IMR-90 (cell line): ENCODE measurements at regions not wholly inside any gene's neighbourhood (a gene's known extent, or its start where the extent isn't known, plus 50 kb on each side); places are given as distances from the start of the nearest gene placed in this dataset.

Source experiments
- ATAC-seq: fragments of 200-7000 bp; cut with Tn5 transposase; 2 replicates; pipeline ENCODE4 v1.9.1; 2020; ENCODE audit warnings: low read depth, mild to moderate bottlenecking, moderate library complexity
- BruUV-seq: library from RNA; stranded (reverse); fragments of 400-500 nt; replicated peaks from 2 replicates; lab custom pipeline; 2021; lab: Mats Ljungman, UMichigan
- CTCF ChIA-PET: fragments of 300-600 bp; formaldehyde crosslinking; extraction: SDS; loops from one replicate; lab custom pipeline; 2021; ENCODE audit warnings: antibody characterized with exemption; lab: Yijun Ruan, JAX
- POLR2A ChIA-PET: fragments of 300-600 bp; sonication (Branson Sonifier 250); formaldehyde crosslinking; loops from one replicate; lab custom pipeline; 2022; ENCODE audit warnings: antibody characterized with exemption; ENCODE audit not compliant: unreplicated experiment; lab: Charles Lee
- DNase-seq: peaks from one replicate; pipeline ENCODE4 v3.0.0; 2013
- H2AFZ ChIP-seq: replicated peaks from 2 replicates; pipeline ENCODE3; 2013; ENCODE audit warnings: low read length, mild to moderate bottlenecking; ENCODE audit not compliant: poor library complexity
- H2AK5ac ChIP-seq: 2 replicates; pipeline ENCODE4 v1.6.1; 2013; ENCODE audit warnings: low read depth, low read length, inconsistent platforms
- H2AK9ac ChIP-seq: replicated peaks from 2 replicates; pipeline ENCODE3; 2013; ENCODE audit warnings: mild to moderate bottlenecking, low read depth, low read length, moderate library complexity; ENCODE audit not compliant: poor library complexity
- H2BK120ac ChIP-seq: 2 replicates; pipeline ENCODE4 v1.6.1; 2013; ENCODE audit warnings: low read depth, low read length, inconsistent platforms
- H2BK15ac ChIP-seq: 3 replicates; pipeline ENCODE4 v1.6.1; 2013; ENCODE audit warnings: low read depth, low read length, inconsistent platforms
- H2BK20ac ChIP-seq: 2 replicates; pipeline ENCODE4 v1.6.1; 2013; ENCODE audit warnings: low read depth, mild to moderate bottlenecking, inconsistent platforms, low read length, moderate library complexity
- H2BK5ac ChIP-seq: 2 replicates; pipeline ENCODE4 v1.6.1; 2013; ENCODE audit warnings: mild to moderate bottlenecking, low read depth, low read length, inconsistent platforms; ENCODE audit not compliant: poor library complexity, severe bottlenecking
- H3K14ac ChIP-seq: replicated peaks from 2 replicates; pipeline ENCODE4 v1.6.1; 2013; ENCODE audit warnings: low read depth, low read length, inconsistent platforms
- H3K18ac ChIP-seq: 2 replicates; pipeline ENCODE4 v1.6.1; 2013; ENCODE audit warnings: low read depth, low read length, control low read depth
- H3K23ac ChIP-seq: 2 replicates; pipeline ENCODE4 v1.6.1; 2013; ENCODE audit warnings: low read depth, low read length, inconsistent platforms
- H3K27ac ChIP-seq: 2 replicates; pipeline ENCODE4 v1.5.1; 2013; ENCODE audit warnings: mild to moderate bottlenecking, control low read depth, low read length; ENCODE audit not compliant: insufficient read depth
- H3K27me3 ChIP-seq: 2 replicates; pipeline ENCODE4 v1.6.1; 2013; ENCODE audit warnings: low read length; ENCODE audit not compliant: control insufficient read depth, insufficient read depth
- H3K36me3 ChIP-seq: 2 replicates; pipeline ENCODE4 v1.6.1; 2013; ENCODE audit warnings: low read length, mixed read lengths; ENCODE audit not compliant: control insufficient read depth, insufficient read depth
- H3K4ac ChIP-seq: 2 replicates; pipeline ENCODE4 v1.6.1; 2013; ENCODE audit warnings: low read depth, low read length, inconsistent platforms
- H3K4me1 ChIP-seq: 2 replicates; pipeline ENCODE4 v1.6.1; 2013; ENCODE audit warnings: low read length, mixed read lengths; ENCODE audit not compliant: control insufficient read depth, insufficient read depth
- H3K4me2 ChIP-seq: 2 replicates; pipeline ENCODE4 v1.6.1; 2013; ENCODE audit warnings: low read depth, mild to moderate bottlenecking, control low read depth, low read length, moderate library complexity
- H3K4me3 ChIP-seq: 2 replicates; pipeline ENCODE4 v1.5.1; 2013; ENCODE audit warnings: low read depth, mild to moderate bottlenecking, control low read depth, low read length, moderate library complexity; ENCODE audit not compliant: insufficient read depth
- H3K56ac ChIP-seq: 2 replicates; pipeline ENCODE4 v1.6.1; 2013; ENCODE audit warnings: low read length, inconsistent platforms; ENCODE audit not compliant: insufficient read depth; ENCODE audit errors: extremely low read depth
- H3K79me1 ChIP-seq, 2 experiments: 2 replicates each; pipeline ENCODE4 v1.6.1; 2013; ENCODE audit warnings: low read length in 2 of 2, inconsistent platforms in 1 of 2, low read depth in 1 of 2
- H3K9ac ChIP-seq: 2 replicates; pipeline ENCODE4 v1.6.1; 2013; ENCODE audit warnings: low read depth, low read length, control low read depth
- H3K9me1 ChIP-seq: 2 replicates; pipeline ENCODE4 v1.6.1; 2013; ENCODE audit warnings: low read length, inconsistent platforms; ENCODE audit not compliant: insufficient read depth
- H3K9me3 ChIP-seq: 2 replicates; pipeline ENCODE4 v1.6.1; 2013; ENCODE audit warnings: low read length; ENCODE audit not compliant: control insufficient read depth, insufficient read depth
- H4K20me1 ChIP-seq: 2 replicates; pipeline ENCODE4 v1.6.1; 2013; ENCODE audit warnings: low read length, inconsistent platforms; ENCODE audit not compliant: insufficient read depth
- H4K5ac ChIP-seq: 2 replicates; pipeline ENCODE4 v1.6.1; 2013; ENCODE audit warnings: mild to moderate bottlenecking, low read depth, low read length, control low read depth
- H4K8ac ChIP-seq, 2 experiments: 2 replicates each; pipeline ENCODE4 v1.6.1; 2013; ENCODE audit warnings: low read depth in 2 of 2, low read length in 2 of 2, control low read depth in 1 of 2, inconsistent platforms in 1 of 2
- H4K91ac ChIP-seq: 2 replicates; pipeline ENCODE4 v1.6.1; 2013; ENCODE audit warnings: low read depth, low read length, inconsistent platforms; ENCODE audit not compliant: insufficient read depth
- CEBPB ChIP-seq: IDR thresholded peaks from 2 replicates; pipeline ENCODE4 v1.6.1; 2012; ENCODE audit warnings: low read depth, low read length, improper control_type of control experiment
- CHD1 ChIP-seq: IDR thresholded peaks from 2 replicates; pipeline ENCODE4 v1.6.1; 2012; ENCODE audit warnings: low read depth, low read length, improper control_type of control experiment
- CTCF ChIP-seq: conservative IDR thresholded peaks from 2 replicates; pipeline ENCODE4 v1.5.1; 2012; ENCODE audit warnings: mild to moderate bottlenecking, low read depth, low read length, improper control_type of control experiment
- MAFK ChIP-seq: IDR thresholded peaks from 2 replicates; pipeline ENCODE4 v1.6.1; 2012; ENCODE audit warnings: low read depth, low read length, improper control_type of control experiment
- MXI1 ChIP-seq: IDR thresholded peaks from 2 replicates; pipeline ENCODE4 v1.6.1; 2012; ENCODE audit warnings: low read depth, mild to moderate bottlenecking, low read length, moderate library complexity, borderline replicate concordance
- POLR2A ChIP-seq: IDR thresholded peaks from 2 replicates; pipeline ENCODE4 v1.6.1; 2012; ENCODE audit warnings: mild to moderate bottlenecking, low read depth, low read length
- RAD21 ChIP-seq: IDR thresholded peaks from 2 replicates; pipeline ENCODE4 v1.6.1; 2012; ENCODE audit warnings: low read length, improper control_type of control experiment
- WGBS, 2 experiments: methylation state at CpG; one replicate each; pipeline versions ENCODE4 v1.1.5 to v1.1.7; 2013; ENCODE audit warnings: missing lambda C conversion rate in 2 of 2; ENCODE audit not compliant: insufficient read length in 1 of 2; ENCODE audit errors: extremely low coverage in 2 of 2; 5-methylcytosine and 5-hydroxymethylcytosine counted together
- dilution Hi-C: fragments of 300-500 bp; cut with HindIII; formaldehyde crosslinking; loops from one replicate; pipeline ENCODE4 v1.14.3; 2018; ENCODE audit warnings: low sequenced_read_pairs; ENCODE audit not compliant: unreplicated experiment
- in situ Hi-C: fragments of 300-500 bp; cut with MboI; formaldehyde crosslinking; loops from 3 replicates; pipeline ENCODE4 v1.14.3; 2019; ENCODE audit warnings: low sequenced_read_pairs, inconsistent platforms, mixed read lengths
- intact Hi-C: fragments of 100-400 bp; cut with micrococcal nuclease; formaldehyde crosslinking; loops from 2 replicates; pipeline ENCODE4 v1.10.0; 2022

- Histone ChIP-seq H3K4me1 (no peaks in the 10 kb centered on the region), H3K56ac (no peak overlapping the region), H4K91ac (no peak overlapping the region), H3K27me3 (no peaks in the 10 kb centered on the region), H3K18ac (no peak overlapping the region), H2AFZ (no peak overlapping the region), H3K4ac (no peak overlapping the region), H3K23ac (no peak overlapping the region), H2BK15ac (no peak overlapping the region), H2AK5ac (no peak overlapping the region), H3K4me3 (no peak overlapping the region), H3K14ac (no peak overlapping the region), H4K20me1 (no peaks in the 10 kb centered on the region), H3K79me1 (no peaks in the 10 kb centered on the region), H3K9ac (no peak overlapping the region), H3K9me1 (no peaks in the 10 kb centered on the region), H2BK20ac (no peak overlapping the region), H3K36me3 (no peaks in the 10 kb centered on the region), H3K9me3 (no peaks in the 10 kb centered on the region; the same call in 1 of the 2 replicates), H3K4me2 (no peak overlapping the region), H2BK120ac (no peak overlapping the region), H2BK5ac (no peak overlapping the region), H4K8ac (no peak overlapping the region), H2AK9ac (no peak overlapping the region), H3K27ac (no peak overlapping the region), H4K5ac (no peak overlapping the region)
- intact Hi-C loops (no loop called here), dilution Hi-C loops (no loop called here), in situ Hi-C loops (no loop called here)
- TF ChIP-seq CTCF (no peak), MAFK (no peak), MXI1 (no peak), CEBPB (no peak), CHD1 (no peak), POLR2A (no peak), RAD21 (no peak)
- peak; percentile 0 for DNase-seq
- no TSS peak for BruUV-seq
- ChIA-PET POLR2A (no interaction called here), CTCF (no interaction called here)
- ATAC-seq: peak; percentile 40
- no CpG with 5 or more reads among the region's 1 CpG for WGBS, 2 experiments
Measured at GRCh38 chr3:102980355-102980696, 545.5 kb downstream of the ZPLD1 start.
